ENCODE measurements at regions not wholly inside any gene's neighbourhood (a gene's known extent, or its start where the extent isn't known, plus 50 kb on each side); places are given as distances from the start of the nearest gene placed in this dataset.

DNA sequence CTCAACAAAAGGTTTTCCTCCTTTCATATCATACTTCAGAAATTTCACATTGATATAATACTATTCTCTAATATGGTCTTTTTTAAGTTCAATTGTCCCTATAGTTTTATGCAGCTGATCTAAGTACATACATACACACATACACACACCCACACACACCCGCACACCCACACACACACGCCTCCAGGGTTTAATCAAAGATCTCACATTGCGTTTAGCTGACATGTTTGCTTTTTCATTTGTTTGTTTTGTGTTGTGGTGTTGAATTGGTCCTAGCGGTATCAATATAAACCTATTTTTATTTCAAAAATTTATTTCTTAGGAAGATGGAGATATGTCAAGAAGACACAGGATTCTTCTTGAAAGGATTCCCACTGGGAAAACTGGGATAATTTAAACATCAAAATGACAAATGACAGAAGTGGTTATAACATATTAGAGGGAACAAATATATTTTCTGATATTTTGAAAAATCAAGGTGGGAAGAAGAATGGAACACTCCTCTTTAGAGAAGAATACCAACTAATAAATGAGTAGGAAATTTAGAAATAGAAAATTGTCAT, 434.9 kb upstream of the SLC30A5 start:
- ChIA-PET CTCF (no interaction called here), RAD21 (ENCODE audit: low non-redundant PET in 1 of 2, low total read pairs in 2 of 2, uncharacterized antibody in 2 of 2, unreplicated experiment in 2 of 2) (no interaction called here), POLR2A (no interaction called here)
- no peak overlapping the region for H3K27ac ChIP-seq (ENCODE audit: low read depth, low read length)
- peaks cover 0 to 6% of the 10 kb centered on the region in 2 experiments; a peak in 1 of 4 replicates for H3K4me1 ChIP-seq (ENCODE audit: control insufficient read depth in 1 of 2, insufficient read depth in 2 of 2, low read length in 2 of 2)
- H3K9me2 ChIP-seq (ENCODE audit: insufficient read depth), result no peaks in the 10 kb centered on the region
- no peak overlapping the region for H3K9ac ChIP-seq (ENCODE audit: low read length)
- H3K4me3 ChIP-seq (replicated peaks in 1 of 2; ENCODE audit: low read depth in 1 of 2, low read length in 2 of 2), result no peak overlapping the region
- no peak overlapping the region for H2AFZ ChIP-seq (ENCODE audit: low read depth, low read length, poor library complexity, severe bottlenecking)
- H3K27me3 ChIP-seq (ENCODE audit: insufficient read depth, low read length), result no peaks in the 10 kb centered on the region
- H3K4me2 ChIP-seq (ENCODE audit: low read length), result no peak overlapping the region
- intact Hi-C loops (cut with micrococcal nuclease), result loop anchor here (10.0 kb wide), 1 partner anchor 286 kb away; no protein-coding TSS in a partner anchor
- no peak for TF ChIP-seq FOSL1 (IDR thresholded peaks at IDR 0.05; ENCODE audit: low read depth)
- TF ChIP-seq YY1 (IDR thresholded peaks at IDR 0.05; ENCODE audit: extremely low read depth, insufficient replicate concordance, low read depth, low read length), result no peak
- TF ChIP-seq POLR2A (IDR thresholded peaks at IDR 0.05; ENCODE audit: borderline replicate concordance, extremely low read depth, insufficient read depth, insufficient read length), result no peak
- TF ChIP-seq, protein P1, sequence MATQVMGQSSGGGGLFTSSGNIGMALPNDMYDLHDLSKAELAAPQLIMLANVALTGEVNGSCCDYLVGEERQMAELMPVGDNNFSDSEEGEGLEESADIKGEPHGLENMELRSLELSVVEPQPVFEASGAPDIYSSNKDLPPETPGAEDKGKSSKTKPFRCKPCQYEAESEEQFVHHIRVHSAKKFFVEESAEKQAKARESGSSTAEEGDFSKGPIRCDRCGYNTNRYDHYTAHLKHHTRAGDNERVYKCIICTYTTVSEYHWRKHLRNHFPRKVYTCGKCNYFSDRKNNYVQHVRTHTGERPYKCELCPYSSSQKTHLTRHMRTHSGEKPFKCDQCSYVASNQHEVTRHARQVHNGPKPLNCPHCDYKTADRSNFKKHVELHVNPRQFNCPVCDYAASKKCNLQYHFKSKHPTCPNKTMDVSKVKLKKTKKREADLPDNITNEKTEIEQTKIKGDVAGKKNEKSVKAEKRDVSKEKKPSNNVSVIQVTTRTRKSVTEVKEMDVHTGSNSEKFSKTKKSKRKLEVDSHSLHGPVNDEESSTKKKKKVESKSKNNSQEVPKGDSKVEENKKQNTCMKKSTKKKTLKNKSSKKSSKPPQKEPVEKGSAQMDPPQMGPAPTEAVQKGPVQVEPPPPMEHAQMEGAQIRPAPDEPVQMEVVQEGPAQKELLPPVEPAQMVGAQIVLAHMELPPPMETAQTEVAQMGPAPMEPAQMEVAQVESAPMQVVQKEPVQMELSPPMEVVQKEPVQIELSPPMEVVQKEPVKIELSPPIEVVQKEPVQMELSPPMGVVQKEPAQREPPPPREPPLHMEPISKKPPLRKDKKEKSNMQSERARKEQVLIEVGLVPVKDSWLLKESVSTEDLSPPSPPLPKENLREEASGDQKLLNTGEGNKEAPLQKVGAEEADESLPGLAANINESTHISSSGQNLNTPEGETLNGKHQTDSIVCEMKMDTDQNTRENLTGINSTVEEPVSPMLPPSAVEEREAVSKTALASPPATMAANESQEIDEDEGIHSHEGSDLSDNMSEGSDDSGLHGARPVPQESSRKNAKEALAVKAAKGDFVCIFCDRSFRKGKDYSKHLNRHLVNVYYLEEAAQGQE (IDR thresholded peaks at IDR 0.05; ENCODE audit: low read depth), result no peak
- no peak for TF ChIP-seq SRF (IDR thresholded peaks at IDR 0.05; ENCODE audit: low read depth)
- no peak for TF ChIP-seq EZH2phosphoT487 (IDR thresholded peaks at IDR 0.05; ENCODE audit: borderline replicate concordance)
- TF ChIP-seq RAD21 (IDR thresholded peaks at IDR 0.05; ENCODE audit: low read depth), result no peak
- no peak for TF ChIP-seq SIN3A (IDR thresholded peaks at IDR 0.05; ENCODE audit: low read depth)
- TF ChIP-seq, protein P2, sequence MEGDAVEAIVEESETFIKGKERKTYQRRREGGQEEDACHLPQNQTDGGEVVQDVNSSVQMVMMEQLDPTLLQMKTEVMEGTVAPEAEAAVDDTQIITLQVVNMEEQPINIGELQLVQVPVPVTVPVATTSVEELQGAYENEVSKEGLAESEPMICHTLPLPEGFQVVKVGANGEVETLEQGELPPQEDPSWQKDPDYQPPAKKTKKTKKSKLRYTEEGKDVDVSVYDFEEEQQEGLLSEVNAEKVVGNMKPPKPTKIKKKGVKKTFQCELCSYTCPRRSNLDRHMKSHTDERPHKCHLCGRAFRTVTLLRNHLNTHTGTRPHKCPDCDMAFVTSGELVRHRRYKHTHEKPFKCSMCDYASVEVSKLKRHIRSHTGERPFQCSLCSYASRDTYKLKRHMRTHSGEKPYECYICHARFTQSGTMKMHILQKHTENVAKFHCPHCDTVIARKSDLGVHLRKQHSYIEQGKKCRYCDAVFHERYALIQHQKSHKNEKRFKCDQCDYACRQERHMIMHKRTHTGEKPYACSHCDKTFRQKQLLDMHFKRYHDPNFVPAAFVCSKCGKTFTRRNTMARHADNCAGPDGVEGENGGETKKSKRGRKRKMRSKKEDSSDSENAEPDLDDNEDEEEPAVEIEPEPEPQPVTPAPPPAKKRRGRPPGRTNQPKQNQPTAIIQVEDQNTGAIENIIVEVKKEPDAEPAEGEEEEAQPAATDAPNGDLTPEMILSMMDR (IDR thresholded peaks at IDR 0.05 in 2 of 3, conservative IDR thresholded peaks at IDR 0.05 in 1 of 3; ENCODE audit: borderline replicate concordance in 1 of 3, insufficient read depth in 1 of 3, low read depth in 2 of 3, low read length in 2 of 3), result no peak
- no peak for TF ChIP-seq EGR1 (IDR thresholded peaks at IDR 0.05; ENCODE audit: low read depth)
- no peak for TF ChIP-seq JUND (IDR thresholded peaks at IDR 0.05)
- TF ChIP-seq ZNF274 (IDR thresholded peaks at IDR 0.05; ENCODE audit: low read depth, low read length), result no peak
- TF ChIP-seq POLR2AphosphoS5 (IDR thresholded peaks at IDR 0.05; ENCODE audit: low read depth, low read length), result no peak
- no peak for TF ChIP-seq ELF1 (IDR thresholded peaks at IDR 0.05; ENCODE audit: borderline replicate concordance, low read depth)
- TF ChIP-seq EZH2 (IDR thresholded peaks at IDR 0.05), result no peak
- H3K79me2 ChIP-seq (ENCODE audit: insufficient read depth, low read length), result no peaks in the 10 kb centered on the region
- no peak for DNase-seq (ENCODE audit: low read depth, low spot score)
- no peaks in the 10 kb centered on the region for H3K36me3 ChIP-seq (ENCODE audit: control insufficient read depth in 1 of 2, insufficient read depth in 2 of 2, low read length in 2 of 2)
- no peaks in the 10 kb centered on the region for H4K20me1 ChIP-seq (ENCODE audit: insufficient read depth)
- H3K9me3 ChIP-seq (ENCODE audit: control insufficient read depth in 1 of 2, insufficient read depth in 1 of 2, low read depth in 1 of 2, low read length in 2 of 2), result no peaks in the 10 kb centered on the region
- ATAC-seq, result no peak
- no TSS peak for BruUV-seq (replicated peaks)

All from HCT116 (cell line).